HG02623 (cell line): ENCODE measurements at regions not wholly inside any gene's neighbourhood (a gene's known extent, or its start where the extent isn't known, plus 50 kb on each side); places are given as distances from the start of the nearest gene placed in this dataset.
"Not testable (repeated sequence)": the region's sequence is repeated elsewhere in the genome, so short reads cannot be mapped to it uniquely, and the experiment has no call there.

Experiments
- ATAC-seq: cut with Tn5 transposase; IDR thresholded peaks from one replicate; pipeline ENCODE4 v1.9.1; 2021; ENCODE audit warnings: moderate library complexity; ENCODE audit not compliant: unreplicated experiment

GRCh38 chrX:27404366-27404765, 58.8 kb downstream of the PPP4R3C start:
- no peak for ATAC-seq

- no peak for ATAC-seq
These were observed 64.0 kb downstream of the PPP4R3C start for GRCh38 chrX:27399146-27399456.

GRCh38 chrX:27391623-27392022, 71.5 kb downstream of the PPP4R3C start:
- ATAC-seq: no peak

GRCh38 chrX:27381419-27381818, 81.7 kb downstream of the PPP4R3C start:
- no peak for ATAC-seq

- ATAC-seq: no peak
These were observed 82.8 kb downstream of the PPP4R3C start for GRCh38 chrX:27380163-27380845.

- ATAC-seq: no peak
These were observed 109.1 kb downstream of the PPP4R3C start for GRCh38 chrX:27354021-27354420.

DNA sequence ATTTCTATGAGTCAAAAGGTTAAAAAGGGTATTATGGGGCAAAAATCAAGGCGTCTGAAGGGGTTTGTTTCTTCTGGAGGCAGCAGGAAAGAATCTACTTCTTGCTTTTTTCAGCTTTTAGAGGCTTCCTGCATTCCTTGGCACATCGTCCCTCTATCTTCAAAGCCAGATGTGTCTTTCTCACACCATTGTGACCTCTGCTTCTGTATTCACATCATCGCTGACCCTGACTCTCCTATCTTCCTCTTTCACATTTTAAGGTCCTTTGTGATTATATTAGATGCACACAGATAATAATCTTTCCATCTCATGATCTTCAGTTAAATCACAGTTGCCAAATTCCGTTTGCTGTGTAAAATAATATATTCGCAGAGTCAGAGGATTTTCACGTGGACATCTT, 112.7 kb downstream of the PPP4R3C start:
- no peak for ATAC-seq

DNA sequence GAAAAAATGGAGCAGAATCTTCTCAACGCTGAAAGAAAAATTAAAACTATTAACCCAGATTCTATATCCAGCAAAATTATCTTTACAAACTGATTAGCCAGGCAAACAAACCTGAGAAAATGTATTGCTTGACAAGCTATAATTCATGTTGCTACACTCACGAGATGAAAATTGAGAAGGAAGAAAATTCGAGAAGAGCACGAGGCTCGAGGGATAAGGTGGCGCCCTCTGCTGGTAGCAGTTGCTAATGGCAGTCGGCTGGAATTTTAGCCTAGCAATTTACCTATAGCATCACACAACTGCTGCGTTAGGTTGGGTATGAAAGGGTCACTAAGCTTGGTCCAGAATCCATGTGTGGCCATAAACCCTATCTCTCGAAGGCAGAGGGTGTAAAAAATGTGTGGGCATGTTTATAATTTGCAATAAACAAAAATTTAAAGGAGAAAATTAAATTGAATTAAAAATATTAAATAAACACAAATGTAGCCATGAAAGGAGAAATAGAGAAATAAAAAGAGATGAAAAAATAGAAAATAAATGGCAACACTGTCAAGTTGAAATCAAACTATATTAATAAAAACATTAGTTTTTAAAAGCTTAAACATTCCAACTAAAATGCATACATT, 126.6 kb downstream of the PPP4R3C start:
- no peak for ATAC-seq

- no peak for ATAC-seq
These were observed 141.5 kb downstream of the PPP4R3C start for GRCh38 chrX:27321632-27322031.

GRCh38 chrX:27309406-27309805, 153.7 kb downstream of the PPP4R3C start:
- ATAC-seq: no peak

DNA sequence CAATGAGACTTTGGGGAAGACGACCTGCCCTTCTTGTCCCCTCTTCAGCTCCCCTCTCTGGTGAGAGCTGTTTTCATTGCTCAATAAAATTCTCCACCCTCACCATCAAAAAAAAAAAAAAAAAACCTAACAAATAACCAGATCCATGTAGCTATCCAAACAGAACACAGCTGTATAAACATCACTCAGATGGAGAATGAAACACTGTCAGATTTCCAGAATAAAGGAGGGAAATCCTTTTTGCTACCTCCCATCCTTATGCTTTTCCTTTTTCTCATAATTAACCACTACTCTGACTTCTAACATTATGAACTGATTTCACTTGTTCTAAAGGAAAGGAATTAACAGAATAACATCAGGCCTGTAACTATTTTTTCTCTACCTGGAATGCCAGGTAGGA, 155.6 kb downstream of the PPP4R3C start:
- no peak for ATAC-seq

DNA sequence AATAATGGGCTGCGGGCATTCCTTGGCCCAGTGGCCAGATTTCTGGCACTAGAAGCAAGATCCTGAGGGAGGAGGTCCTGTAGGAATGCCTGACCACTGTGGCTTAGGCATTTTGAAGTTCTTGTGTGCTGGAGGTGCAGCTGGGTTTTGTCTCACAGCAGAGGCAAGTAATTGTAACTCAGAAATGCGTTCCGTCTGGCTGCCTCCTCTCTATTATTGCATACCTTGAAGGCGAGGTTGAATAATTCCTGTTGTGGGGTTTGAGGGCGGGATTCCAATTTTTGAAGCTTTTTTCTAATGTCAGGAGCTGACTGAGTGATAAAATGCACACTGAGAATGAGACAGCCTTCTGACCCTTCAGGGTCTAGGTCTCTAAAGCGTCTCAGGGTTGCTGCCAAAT, 170.6 kb downstream of the PPP4R3C start:
- not testable (repeated sequence) for ATAC-seq

- no peak for ATAC-seq
These were observed 186.4 kb downstream of the PPP4R3C start for GRCh38 chrX:27276751-27277150.

DNA sequence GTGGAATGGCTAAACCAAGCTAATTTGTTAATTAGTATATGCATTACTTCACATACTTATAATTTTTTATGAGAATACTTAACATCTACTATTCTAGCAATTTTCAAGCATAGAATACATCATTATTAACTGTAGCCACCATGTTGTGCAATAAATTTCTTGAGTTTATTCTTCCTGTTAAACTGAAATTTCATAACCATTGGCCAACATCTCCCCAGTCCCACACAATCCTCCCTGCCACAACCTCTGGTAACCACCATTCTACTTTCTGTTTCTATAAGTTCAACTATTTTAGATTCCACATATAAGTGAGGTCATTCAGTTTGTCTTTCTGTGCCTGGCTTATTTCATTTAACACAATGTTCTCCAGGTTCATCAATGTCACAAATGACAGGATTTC, 208.5 kb downstream of the PPP4R3C start:
- no peak for ATAC-seq

DNA sequence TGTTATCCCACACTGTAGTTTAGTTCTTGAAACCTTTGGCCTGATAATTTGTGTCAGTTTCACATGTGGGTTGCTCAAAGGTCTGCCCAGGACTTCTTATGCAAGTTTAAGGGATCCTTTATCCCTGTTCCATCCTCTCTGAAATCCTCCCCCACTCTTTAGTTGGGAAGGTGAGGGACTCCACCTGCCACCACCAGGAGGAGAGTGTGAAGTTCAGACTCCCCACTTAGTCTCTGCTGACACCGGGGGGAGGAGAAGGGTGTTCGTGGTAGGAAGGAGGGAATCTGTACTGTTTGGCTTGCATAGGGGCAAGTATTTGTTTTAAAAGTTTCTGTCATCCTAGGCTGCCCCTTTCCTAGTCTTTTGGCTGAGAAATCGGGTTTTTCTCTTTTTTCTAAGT, 211.8 kb downstream of the PPP4R3C start:
- ATAC-seq: no peak

DNA sequence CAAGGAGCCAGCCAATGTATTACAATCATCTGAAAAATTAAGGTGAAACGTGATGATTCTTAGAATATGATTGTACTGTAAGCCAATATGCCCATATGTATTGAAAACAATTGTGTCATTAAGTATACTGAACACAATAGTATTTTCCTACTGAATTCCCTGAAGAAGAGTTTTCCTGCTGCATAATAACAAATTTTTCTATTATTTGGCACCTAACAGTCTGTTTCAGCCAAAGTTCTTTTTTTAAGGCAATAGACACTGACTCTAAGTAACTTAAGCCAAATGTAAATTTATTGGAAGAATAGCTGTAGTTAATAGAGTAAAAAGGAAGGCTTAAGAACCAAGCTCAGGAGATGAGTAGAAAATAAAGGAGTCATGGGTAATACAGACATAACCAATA, 220.6 kb downstream of the PPP4R3C start:
- ATAC-seq: no peak

DNA sequence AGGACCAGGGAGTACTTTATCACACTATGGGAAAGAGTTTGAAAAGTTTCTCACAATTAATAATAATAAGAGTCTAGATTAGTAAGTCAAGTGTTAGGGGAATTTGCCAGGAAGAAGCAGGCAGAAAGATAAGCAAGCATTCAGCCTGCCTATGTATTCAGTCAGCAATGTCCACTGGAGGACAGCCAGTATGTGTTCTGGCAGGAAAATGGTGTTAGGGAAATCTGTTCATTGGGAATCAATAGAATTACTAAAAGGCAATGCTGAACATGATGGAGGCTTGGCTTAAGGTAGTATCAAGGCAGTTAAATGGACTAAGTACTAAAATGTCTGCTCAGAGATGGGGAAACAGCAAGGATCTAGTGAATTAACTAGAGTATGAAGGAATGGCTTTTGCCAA, 221.2 kb downstream of the PPP4R3C start:
- ATAC-seq: no peak

DNA sequence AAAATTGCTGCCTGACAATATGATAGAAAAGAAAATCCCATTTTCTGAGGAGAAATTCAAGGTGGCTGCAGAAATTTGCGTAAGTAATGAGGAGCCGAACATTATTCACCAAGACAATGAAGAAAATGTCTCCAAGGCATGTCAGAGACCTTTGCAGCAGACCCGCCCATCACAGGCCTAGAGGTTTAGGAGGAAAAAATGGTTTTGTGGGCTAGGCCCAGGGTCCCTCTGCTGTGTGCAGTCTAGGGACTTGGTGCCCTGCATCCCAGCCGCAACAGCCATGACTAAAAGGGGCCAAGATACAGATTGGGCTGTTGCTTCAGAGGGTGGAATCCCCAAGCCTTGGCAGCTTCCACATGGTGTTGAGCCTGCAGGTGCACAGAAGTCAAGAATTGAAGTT, 223.1 kb downstream of the PPP4R3C start:
- not testable (repeated sequence) for ATAC-seq

- ATAC-seq: no peak
These were observed 226.5 kb downstream of the PPP4R3C start for GRCh38 chrX:27236681-27237080.

DNA sequence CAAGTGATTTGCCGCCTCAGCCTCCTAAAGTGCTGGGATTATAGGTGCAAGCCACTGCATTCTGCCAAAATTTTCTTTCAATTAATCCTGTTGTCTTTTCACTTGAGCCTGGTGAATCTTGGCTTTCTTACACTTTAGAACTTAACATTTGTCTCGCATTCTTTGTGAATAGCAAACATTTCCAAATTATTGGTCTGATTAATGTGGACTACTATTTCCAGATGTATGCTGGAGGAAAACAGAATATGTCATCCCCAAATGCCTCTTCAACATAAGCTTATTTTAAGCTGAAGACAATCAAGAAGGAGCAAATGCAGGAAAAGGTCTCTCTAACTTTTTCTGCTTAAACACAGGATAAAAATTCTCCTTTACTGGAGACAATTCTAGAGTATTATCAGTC, 233.4 kb downstream of the PPP4R3C start:
- no peak for ATAC-seq

GRCh38 chrX:27222661-27223060, 240.5 kb downstream of the PPP4R3C start:
- no peak for ATAC-seq

DNA sequence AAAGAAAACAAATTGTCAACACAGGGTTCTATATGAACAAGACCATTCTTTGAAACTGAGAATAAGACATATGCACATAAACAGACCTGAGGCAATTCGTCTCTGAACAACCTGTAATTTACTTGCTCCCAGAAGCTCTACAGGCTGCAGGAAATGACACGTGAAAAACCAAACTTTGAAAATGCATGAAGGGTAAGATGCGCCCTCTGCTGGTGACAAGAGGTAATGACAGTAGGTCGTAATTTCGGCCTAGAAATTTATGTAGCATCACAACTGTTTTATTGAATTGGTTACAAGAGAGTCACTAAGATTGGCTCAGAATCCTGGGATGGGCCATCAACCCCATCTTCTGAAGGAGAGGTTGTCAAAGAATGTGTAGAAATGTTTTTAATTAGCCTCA, 276.5 kb downstream of the PPP4R3C start:
- ATAC-seq: no peak

- ATAC-seq: no peak
These were observed 299.9 kb downstream of the PPP4R3C start for GRCh38 chrX:27163236-27163635.
